K562 (cell line): ENCODE measurements at regions not wholly inside any gene's neighbourhood (a gene's known extent, or its start where the extent isn't known, plus 50 kb on each side); places are given as distances from the start of the nearest gene placed in this dataset.
"Not testable (repeated sequence)": the region's sequence is repeated elsewhere in the genome, so short reads cannot be mapped to it uniquely, and the experiment has no call there.

ENCODE experiments used
- ARNT ChIP-seq, 2 experiments: fragments of 450-650 bp; IDR thresholded peaks; 2 replicates each; pipeline ENCODE4 v1.6.1; 2016; ENCODE audit warnings: mild to moderate bottlenecking in 1 of 2
- BRCA1 ChIP-seq, 2 experiments: fragments of 450-650 bp in 1 of 2; sonication (generic) in 1 of 2; formaldehyde crosslinking in 1 of 2; IDR thresholded peaks; 2 replicates each; pipeline versions ENCODE4 v1.5.0 to v1.6.1; 2017 to 2020; ENCODE audit warnings: mild to moderate bottlenecking in 1 of 2, missing genetic modification reagents in 1 of 2
- EZH2 ChIP-seq: IDR thresholded peaks from 2 replicates; pipeline ENCODE4 v1.6.1; 2012; ENCODE audit warnings: low read depth, mild to moderate bottlenecking, inconsistent platforms, low read length, borderline replicate concordance
- GATA2 ChIP-seq: sonication (generic); formaldehyde crosslinking; IDR thresholded peaks from 2 replicates; pipeline ENCODE4 v1.4.0; 2020; ENCODE audit warnings: mild to moderate bottlenecking, missing genetic modification reagents
- MYC ChIP-seq, 2 experiments: fragments of 250-450 bp in 1 of 2; sonication (Bioruptor Pico) in 1 of 2; IDR thresholded peaks; 2 replicates each; pipeline versions ENCODE4 v1.5.1 to v1.6.1; 2012 to 2021; ENCODE audit warnings: low read depth in 2 of 2, borderline replicate concordance in 1 of 2, improper control_type of control experiment in 1 of 2, low read length in 1 of 2, mild to moderate bottlenecking in 1 of 2, moderate library complexity in 1 of 2
- TARDBP ChIP-seq: fragments of 450-650 bp; IDR thresholded peaks from 2 replicates; pipeline ENCODE4 v1.6.1; 2016
- ZNF121 ChIP-seq: sonication (generic); formaldehyde crosslinking; conservative IDR thresholded peaks from 2 replicates; pipeline ENCODE4 v1.8.0; 2022; ENCODE audit warnings: missing genetic modification reagents
- ZNF830 ChIP-seq: fragments of 250-450 bp; sonication (Bioruptor Pico); IDR thresholded peaks from 2 replicates; pipeline ENCODE4 v1.5.0; 2021; ENCODE audit warnings: mild to moderate bottlenecking
- TF ChIP-seq, protein P1 (sequence below), 3 experiments: IDR thresholded peaks in 2 of 3; conservative IDR thresholded peaks in 1 of 3; 2 replicates each; pipeline ENCODE4 v1.5.1; 2011 to 2012; ENCODE audit warnings: low read length in 3 of 3, mild to moderate bottlenecking in 3 of 3, control low read depth in 2 of 3, improper control_type of control experiment in 1 of 3, inconsistent platforms in 1 of 3, low read depth in 1 of 3, mixed read lengths in 1 of 3, moderate library complexity in 1 of 3; ENCODE audit not compliant: insufficient read depth in 2 of 3
- TF ChIP-seq, protein P2 (sequence below): fragments of 200-400 bp; formaldehyde crosslinking; IDR thresholded peaks from 2 replicates; pipeline ENCODE4 v1.6.1; 2017; ENCODE audit warnings: mild to moderate bottlenecking, low read depth, low read length, moderate library complexity

GRCh38 chr10:34010228-34010627 lies 675.8 kb upstream of the NRP1 start:
- TF ChIP-seq EZH2; MYC (IDR thresholded peaks at IDR 0.05; ENCODE audit: low read depth, low read length); MYC (CRISPR knock-in tag; IDR thresholded peaks at IDR 0.05; ENCODE audit: borderline replicate concordance, low read depth); GATA2 (CRISPR knock-in tag); ARNT (IDR thresholded peaks at IDR 0.05); TARDBP; BRCA1 (IDR thresholded peaks at IDR 0.05); BRCA1 (CRISPR knock-in tag; IDR thresholded peaks at IDR 0.05); ZNF830 (CRISPR knock-in tag); ZNF121: not testable (repeated sequence)
- TF ChIP-seq, protein P1, sequence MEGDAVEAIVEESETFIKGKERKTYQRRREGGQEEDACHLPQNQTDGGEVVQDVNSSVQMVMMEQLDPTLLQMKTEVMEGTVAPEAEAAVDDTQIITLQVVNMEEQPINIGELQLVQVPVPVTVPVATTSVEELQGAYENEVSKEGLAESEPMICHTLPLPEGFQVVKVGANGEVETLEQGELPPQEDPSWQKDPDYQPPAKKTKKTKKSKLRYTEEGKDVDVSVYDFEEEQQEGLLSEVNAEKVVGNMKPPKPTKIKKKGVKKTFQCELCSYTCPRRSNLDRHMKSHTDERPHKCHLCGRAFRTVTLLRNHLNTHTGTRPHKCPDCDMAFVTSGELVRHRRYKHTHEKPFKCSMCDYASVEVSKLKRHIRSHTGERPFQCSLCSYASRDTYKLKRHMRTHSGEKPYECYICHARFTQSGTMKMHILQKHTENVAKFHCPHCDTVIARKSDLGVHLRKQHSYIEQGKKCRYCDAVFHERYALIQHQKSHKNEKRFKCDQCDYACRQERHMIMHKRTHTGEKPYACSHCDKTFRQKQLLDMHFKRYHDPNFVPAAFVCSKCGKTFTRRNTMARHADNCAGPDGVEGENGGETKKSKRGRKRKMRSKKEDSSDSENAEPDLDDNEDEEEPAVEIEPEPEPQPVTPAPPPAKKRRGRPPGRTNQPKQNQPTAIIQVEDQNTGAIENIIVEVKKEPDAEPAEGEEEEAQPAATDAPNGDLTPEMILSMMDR (IDR thresholded peaks at IDR 0.05 in 2 of 3, conservative IDR thresholded peaks at IDR 0.05 in 1 of 3; ENCODE audit: insufficient read depth in 2 of 3, low read depth in 1 of 3, low read length in 3 of 3), result not testable (repeated sequence)
- TF ChIP-seq, protein P2, sequence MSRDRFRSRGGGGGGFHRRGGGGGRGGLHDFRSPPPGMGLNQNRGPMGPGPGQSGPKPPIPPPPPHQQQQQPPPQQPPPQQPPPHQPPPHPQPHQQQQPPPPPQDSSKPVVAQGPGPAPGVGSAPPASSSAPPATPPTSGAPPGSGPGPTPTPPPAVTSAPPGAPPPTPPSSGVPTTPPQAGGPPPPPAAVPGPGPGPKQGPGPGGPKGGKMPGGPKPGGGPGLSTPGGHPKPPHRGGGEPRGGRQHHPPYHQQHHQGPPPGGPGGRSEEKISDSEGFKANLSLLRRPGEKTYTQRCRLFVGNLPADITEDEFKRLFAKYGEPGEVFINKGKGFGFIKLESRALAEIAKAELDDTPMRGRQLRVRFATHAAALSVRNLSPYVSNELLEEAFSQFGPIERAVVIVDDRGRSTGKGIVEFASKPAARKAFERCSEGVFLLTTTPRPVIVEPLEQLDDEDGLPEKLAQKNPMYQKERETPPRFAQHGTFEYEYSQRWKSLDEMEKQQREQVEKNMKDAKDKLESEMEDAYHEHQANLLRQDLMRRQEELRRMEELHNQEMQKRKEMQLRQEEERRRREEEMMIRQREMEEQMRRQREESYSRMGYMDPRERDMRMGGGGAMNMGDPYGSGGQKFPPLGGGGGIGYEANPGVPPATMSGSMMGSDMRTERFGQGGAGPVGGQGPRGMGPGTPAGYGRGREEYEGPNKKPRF, result not testable (repeated sequence)
